ENCODE measurements at regions not wholly inside any gene's neighbourhood (a gene's known extent, or its start where the extent isn't known, plus 50 kb on each side); places are given as distances from the start of the nearest gene placed in this dataset.

- Histone ChIP-seq H3K27me3 (no peaks in the 10 kb centered on the region), H3K4me3 (no peak overlapping the region), H3K27ac (no peak overlapping the region), H3K9me3 (no peaks in the 10 kb centered on the region), H3K4me1 (no peaks in the 10 kb centered on the region), H3K36me3 (no peaks in the 10 kb centered on the region)
- no peak for TF ChIP-seq CTCF (IDR thresholded peaks at IDR 0.05)
- no peak for DNase-seq (ENCODE audit: low spot score)
Observed at GRCh38 chr11:41519696-41520095, 60.2 kb upstream of the LRRC4C start.

- DNase-seq (ENCODE audit: low spot score): no peak
- TF ChIP-seq CTCF (IDR thresholded peaks at IDR 0.05): no peak
- Histone ChIP-seq H3K36me3 (no peaks in the 10 kb centered on the region), H3K9me3 (no peaks in the 10 kb centered on the region), H3K4me1 (no peaks in the 10 kb centered on the region), H3K4me3 (no peak overlapping the region), H3K27ac (no peak overlapping the region), H3K27me3 (no peaks in the 10 kb centered on the region)
Observed at GRCh38 chr11:41522391-41522790, 62.9 kb upstream of the LRRC4C start.

- Histone ChIP-seq H3K27ac (no peak overlapping the region), H3K4me3 (no peak overlapping the region), H3K9me3 (no peaks in the 10 kb centered on the region), H3K36me3 (no peaks in the 10 kb centered on the region), H3K27me3 (no peaks in the 10 kb centered on the region), H3K4me1 (no peaks in the 10 kb centered on the region)
- no peak for DNase-seq (ENCODE audit: low spot score)
- no peak for TF ChIP-seq CTCF (IDR thresholded peaks at IDR 0.05)
Observed at GRCh38 chr11:41522899-41523672, 63.6 kb upstream of the LRRC4C start.

GRCh38 chr11:41527530-41527929 is 68.1 kb upstream of the LRRC4C start:
- H3K27me3 ChIP-seq: no peaks in the 10 kb centered on the region
- no peak overlapping the region for H3K4me3 ChIP-seq
- no peaks in the 10 kb centered on the region for H3K9me3 ChIP-seq
- no peak for DNase-seq (ENCODE audit: low spot score)
- H3K36me3 ChIP-seq: no peaks in the 10 kb centered on the region
- H3K27ac ChIP-seq: no peak overlapping the region
- no peak for TF ChIP-seq CTCF (IDR thresholded peaks at IDR 0.05)
- no peaks in the 10 kb centered on the region for H3K4me1 ChIP-seq

GRCh38 chr11:41532413-41532812 is 73.0 kb upstream of the LRRC4C start:
- H3K27me3 ChIP-seq: no peaks in the 10 kb centered on the region
- no peak for TF ChIP-seq CTCF (IDR thresholded peaks at IDR 0.05)
- H3K4me1 ChIP-seq: no peaks in the 10 kb centered on the region
- no peaks in the 10 kb centered on the region for H3K36me3 ChIP-seq
- no peak overlapping the region for H3K4me3 ChIP-seq
- DNase-seq (ENCODE audit: low spot score): no peak
- no peak overlapping the region for H3K27ac ChIP-seq
- H3K9me3 ChIP-seq: no peaks in the 10 kb centered on the region

- H3K36me3 ChIP-seq: no peaks in the 10 kb centered on the region
- no peaks in the 10 kb centered on the region for H3K27me3 ChIP-seq
- TF ChIP-seq CTCF (IDR thresholded peaks at IDR 0.05): no peak
- H3K4me3 ChIP-seq: no peak overlapping the region
- no peaks in the 10 kb centered on the region for H3K9me3 ChIP-seq
- no peak for DNase-seq (ENCODE audit: low spot score)
- no peaks in the 10 kb centered on the region for H3K4me1 ChIP-seq
- no peak overlapping the region for H3K27ac ChIP-seq
Observed at GRCh38 chr11:41533761-41534160, 74.3 kb upstream of the LRRC4C start.
